Gastrocnemius medialis (tissue), 4 donors: ENCODE measurements at regions not wholly inside any gene's neighbourhood (a gene's known extent, or its start where the extent isn't known, plus 50 kb on each side); places are given as distances from the start of the nearest gene placed in this dataset.

ENCODE experiments used
- POLR2A ChIP-seq, 2 donors: fragments of 450-650 bp; IDR thresholded peaks; one replicate each; pipeline ENCODE4 v1.6.1; 2017; ENCODE audit warnings: antibody characterized with exemption in 2 of 2, mild to moderate bottlenecking in 2 of 2, moderate library complexity in 2 of 2
- TF ChIP-seq, protein P1 (sequence below), 5 experiments: fragments of 450-650 bp in 3 of 5; fragments of 200-600 bp in 2 of 5; sonication (generic) in 2 of 5; IDR thresholded peaks in 4 of 5; conservative IDR thresholded peaks in 1 of 5; 1 replicate in 4 of 5; 2 replicates in 1 of 5; pipeline ENCODE4 v1.5.1; 2016 to 2019; ENCODE audit warnings: antibody characterized with exemption in 5 of 5, mild to moderate bottlenecking in 3 of 5, moderate library complexity in 3 of 5

DNA sequence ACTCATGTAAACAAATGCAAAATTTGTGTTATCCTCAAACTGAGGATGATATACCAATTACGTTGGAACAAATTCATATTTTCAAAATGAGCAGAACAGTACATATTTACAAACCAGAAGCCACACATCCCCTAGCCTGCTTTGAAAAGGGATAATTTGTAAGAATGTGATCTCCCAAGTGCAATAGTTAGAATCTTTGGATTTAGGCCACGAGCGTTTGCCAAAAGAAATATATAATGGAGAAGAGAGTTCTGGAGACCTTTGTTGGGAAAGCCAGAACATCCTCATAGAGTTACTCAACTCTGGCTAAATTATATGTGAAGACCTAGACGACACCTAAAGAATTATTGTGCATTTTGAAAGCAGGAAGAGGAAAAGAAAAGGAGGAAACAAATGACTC, 449.3 kb downstream of the KCNJ2 start:
- no peak for TF ChIP-seq POLR2A (IDR thresholded peaks at IDR 0.05)
- TF ChIP-seq, protein P1, sequence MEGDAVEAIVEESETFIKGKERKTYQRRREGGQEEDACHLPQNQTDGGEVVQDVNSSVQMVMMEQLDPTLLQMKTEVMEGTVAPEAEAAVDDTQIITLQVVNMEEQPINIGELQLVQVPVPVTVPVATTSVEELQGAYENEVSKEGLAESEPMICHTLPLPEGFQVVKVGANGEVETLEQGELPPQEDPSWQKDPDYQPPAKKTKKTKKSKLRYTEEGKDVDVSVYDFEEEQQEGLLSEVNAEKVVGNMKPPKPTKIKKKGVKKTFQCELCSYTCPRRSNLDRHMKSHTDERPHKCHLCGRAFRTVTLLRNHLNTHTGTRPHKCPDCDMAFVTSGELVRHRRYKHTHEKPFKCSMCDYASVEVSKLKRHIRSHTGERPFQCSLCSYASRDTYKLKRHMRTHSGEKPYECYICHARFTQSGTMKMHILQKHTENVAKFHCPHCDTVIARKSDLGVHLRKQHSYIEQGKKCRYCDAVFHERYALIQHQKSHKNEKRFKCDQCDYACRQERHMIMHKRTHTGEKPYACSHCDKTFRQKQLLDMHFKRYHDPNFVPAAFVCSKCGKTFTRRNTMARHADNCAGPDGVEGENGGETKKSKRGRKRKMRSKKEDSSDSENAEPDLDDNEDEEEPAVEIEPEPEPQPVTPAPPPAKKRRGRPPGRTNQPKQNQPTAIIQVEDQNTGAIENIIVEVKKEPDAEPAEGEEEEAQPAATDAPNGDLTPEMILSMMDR (IDR thresholded peaks at IDR 0.05 in 4 of 5, conservative IDR thresholded peaks at IDR 0.05 in 1 of 5), result no peak
